Medulla oblongata (tissue), 1 donor: ENCODE measurements at regions not wholly inside any gene's neighbourhood (a gene's known extent, or its start where the extent isn't known, plus 50 kb on each side); places are given as distances from the start of the nearest gene placed in this dataset.
A peak's percentile ranks its signal among the peaks of the same experiment; 100 is the strongest.
"Not testable (repeated sequence)": the region's sequence is repeated elsewhere in the genome, so short reads cannot be mapped to it uniquely, and the experiment has no call there.

Experiments used
- DNase-seq: peaks from one replicate; pipeline ENCODE4 v3.0.0-alpha.2; 2015; ENCODE audit errors: extremely low spot score

DNA sequence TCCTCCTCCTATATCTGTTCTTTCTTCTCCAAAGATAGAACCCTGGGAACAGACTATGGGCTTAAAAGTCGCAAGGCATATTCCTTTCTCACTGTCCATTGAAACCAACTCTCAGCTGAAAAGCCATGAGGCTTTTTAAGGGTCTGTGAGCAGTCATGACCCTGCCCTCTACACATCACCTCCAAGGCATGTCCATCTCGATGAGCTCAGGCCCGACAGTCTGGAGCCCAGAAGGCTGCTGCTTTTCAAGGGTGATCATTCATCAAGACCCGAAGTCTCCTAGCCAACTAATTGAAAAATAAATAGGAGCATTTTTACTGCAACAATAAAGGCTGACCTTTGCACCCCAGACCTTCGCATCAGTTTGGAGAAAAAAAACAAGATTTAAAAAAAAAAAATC is 378.8 kb upstream of the NRSN1 start:
- DNase-seq = no peak

- DNase-seq = no peak
These were observed 373.6 kb upstream of the NRSN1 start for GRCh38 chr6:23752414-23752813.

DNA sequence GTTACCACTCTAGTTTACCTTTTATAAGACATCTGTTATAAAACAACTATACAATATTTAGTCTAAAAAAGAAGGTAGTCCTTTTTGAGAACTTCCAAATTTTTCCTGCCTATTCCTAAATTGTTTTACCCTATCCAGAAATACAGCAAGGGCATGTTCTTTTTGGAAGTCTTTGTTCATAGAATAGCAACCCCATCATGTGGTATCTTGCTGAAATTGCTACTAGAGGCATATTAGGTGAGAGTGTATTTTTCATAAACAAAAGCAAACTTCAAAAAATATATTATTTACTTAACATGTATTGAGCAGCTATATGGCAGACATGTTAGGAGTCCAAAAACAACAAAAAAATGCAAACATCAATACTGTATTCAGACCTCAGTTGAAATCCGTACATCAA is 371.8 kb upstream of the NRSN1 start:
- no peak for DNase-seq

DNA sequence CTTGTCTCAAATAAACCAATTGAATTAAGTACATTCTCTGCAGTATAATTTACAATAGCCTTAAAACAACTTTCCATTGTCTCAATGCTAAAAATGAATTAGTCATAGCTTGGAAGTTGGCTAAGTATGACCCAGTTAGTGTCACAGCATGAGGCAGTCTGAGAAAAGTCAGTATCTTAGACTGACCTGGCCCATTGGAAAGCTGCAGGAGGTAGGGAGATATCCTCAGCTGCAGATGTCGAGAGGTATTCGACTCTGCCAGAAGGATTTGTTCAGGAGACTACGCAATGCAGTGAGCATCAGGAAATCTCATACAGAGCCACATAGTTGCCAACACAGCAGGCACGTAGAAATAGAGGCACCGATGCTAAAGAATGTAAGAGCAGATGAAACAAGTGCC is 350.9 kb upstream of the NRSN1 start:
- DNase-seq = no peak

DNA sequence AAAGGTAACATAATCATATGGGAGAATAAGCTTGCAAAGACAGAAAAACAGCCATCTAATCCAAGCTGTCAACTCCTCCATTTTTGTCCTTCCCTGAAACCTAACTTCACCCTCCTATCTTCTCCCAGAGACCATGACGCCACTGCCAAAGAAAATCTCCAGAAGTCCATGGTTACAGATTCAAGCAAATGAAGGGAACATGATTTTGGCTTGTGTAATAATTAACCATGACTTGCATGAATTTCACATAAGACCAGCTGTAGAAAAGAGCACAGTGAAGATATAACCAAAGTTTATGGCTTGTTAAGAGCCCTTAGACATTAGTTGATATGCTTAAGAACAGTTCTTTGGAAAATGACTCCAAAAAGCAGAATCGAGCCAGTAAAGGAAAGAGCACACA is 342.1 kb upstream of the NRSN1 start:
- no peak for DNase-seq

GRCh38 chr6:23784301-23784919 is 341.6 kb upstream of the NRSN1 start:
- no peak for DNase-seq

GRCh38 chr6:23790756-23791155 is 335.3 kb upstream of the NRSN1 start:
- DNase-seq = no peak

GRCh38 chr6:23797041-23797440 is 329.0 kb upstream of the NRSN1 start:
- no peak for DNase-seq

- DNase-seq = not testable (repeated sequence)
These were observed 321.7 kb upstream of the NRSN1 start for GRCh38 chr6:23804289-23804688.

DNA sequence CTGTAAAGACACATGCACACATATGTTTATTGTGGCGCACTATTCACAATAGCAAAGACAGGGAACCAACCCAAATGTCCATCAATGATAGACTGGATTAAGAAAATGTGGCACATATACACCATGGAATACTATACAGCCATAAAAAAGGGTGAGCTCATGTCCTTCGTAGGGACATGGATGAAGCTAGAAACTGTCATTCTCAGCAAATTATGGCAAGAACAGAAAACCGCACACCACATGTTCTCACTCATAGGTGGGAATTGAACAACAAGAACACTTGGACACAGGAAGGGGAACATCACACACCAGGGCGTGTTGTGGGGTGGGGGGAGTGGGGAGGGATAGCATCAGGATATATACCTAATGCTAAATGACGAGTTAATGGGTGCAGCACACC is 304.9 kb upstream of the NRSN1 start:
- not testable (repeated sequence) for DNase-seq

DNA sequence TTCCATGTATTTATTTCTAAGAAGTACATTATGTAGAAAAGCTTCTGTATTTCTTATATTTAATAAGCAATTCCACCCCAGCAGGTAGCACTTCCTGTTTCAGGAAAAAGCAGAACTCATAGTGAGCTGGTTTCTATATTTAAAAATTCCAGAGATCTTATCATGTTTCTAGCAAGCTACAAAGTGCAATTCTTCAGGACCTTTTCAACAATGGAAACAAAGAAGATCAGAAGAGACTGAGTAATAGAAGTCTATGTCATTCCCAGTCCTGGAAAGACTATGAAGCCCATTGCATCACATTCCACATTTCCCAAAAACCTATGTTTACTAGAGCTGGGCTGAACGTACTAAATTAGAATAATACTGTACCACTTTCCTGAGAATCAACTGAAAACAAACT is 302.6 kb upstream of the NRSN1 start:
- DNase-seq = no peak

DNA sequence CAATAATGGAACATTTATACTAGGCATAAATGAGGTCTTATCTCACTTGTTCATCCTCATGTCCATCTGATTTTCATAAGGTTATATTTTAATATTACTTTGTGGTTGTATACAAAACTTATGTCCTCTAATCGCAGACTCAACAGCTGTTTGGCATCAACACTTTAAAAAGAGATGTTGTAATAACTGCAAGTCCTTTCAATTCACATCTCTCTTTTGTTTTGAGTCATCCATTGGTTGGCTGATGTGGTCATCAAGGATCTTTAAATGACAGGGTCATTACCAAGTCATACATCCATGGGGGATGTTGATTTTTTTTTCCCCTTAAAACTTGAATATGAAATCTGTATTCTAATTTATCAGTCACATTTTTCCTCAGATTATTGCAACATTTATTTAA is 299.4 kb upstream of the NRSN1 start:
- no peak for DNase-seq

- DNase-seq = no peak
These were observed 297.2 kb upstream of the NRSN1 start for GRCh38 chr6:23828861-23829260.

DNA sequence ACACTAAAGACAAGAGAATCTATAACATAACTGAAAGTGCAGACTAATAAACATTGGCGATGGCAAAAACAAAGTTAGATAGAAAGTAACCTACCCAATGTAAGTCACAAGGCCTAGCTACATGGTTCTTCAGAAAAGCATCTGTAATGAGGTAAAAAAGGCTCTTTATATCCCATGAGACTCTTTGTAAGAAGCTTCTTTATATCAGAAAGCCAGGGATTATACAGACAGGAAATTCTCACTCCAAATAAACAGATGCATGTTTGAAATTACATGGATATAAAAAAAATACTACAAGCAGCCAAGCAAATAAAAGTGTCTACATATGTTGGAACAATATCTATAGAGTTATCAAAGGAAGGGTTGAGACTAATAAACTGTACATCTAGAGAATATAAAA is 284.9 kb upstream of the NRSN1 start:
- no peak for DNase-seq

GRCh38 chr6:23842760-23843159 is 283.3 kb upstream of the NRSN1 start:
- DNase-seq = no peak

DNA sequence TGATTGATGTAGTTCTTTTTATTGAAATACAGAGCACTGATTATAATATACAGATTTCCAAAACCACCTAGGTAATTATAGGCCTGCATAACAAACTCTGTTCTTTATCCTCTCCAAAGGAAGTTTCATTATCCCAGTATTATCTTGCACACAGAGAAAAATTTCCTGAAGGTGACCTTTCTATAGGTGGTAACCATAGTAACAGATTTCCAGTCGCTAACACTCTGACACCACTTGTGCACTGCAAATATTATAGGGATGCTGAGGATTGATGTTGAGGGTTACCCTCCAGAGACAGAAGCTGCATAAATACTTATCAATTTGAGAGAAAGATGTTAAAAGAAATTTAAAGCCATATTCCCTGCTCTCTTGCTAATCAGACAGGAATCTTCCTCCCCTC is 274.5 kb upstream of the NRSN1 start:
- no peak for DNase-seq

DNA sequence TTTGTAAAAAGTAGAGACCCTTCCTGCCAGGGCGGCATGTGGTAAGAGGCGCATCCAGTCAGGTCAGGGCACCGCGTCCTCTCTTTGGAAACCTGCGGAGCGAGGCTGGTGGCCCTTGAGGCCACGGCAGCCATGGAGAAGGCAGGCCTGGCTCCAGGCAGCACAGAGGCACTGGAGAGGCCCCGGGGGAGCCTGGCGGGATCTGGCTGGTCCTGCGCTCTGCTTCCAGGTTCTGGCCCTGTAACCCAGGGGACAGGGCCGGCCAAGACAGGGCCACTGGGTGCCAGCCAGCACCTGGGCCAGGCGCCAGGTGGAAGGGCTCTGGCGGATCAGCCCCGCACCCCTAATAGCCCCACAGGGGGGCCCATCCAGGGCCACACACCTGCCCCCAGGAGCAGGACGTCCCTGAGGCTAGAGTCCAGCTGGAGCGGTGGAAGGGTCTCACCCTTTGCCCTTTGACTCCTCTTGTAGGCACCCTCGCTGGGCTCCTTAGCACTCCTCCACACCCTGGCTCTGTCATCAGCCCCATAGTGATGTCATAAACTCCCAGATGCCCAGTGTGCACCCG is 272.4 kb upstream of the NRSN1 start:
- DNase-seq = not testable (repeated sequence)

DNA sequence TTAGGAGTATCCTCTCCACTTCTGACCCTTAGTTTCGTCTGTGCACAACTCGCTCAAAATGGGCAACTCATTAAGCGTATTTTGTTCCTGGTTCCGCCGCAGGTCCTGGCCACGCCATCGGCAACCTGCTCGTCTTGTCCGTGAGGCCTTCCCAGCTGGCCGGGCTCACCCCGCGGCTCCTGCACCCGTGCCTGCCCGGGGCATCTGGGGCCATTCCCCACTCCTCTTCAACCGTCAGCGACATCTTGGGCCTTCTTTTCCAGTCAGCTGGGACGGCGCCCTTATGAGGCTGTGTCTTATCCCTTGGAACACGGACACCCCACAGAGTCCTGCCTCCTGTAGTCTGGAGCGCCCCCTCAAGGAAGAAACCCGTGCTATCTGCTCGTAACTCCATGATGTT is 271.9 kb upstream of the NRSN1 start:
- not testable (repeated sequence) for DNase-seq

DNA sequence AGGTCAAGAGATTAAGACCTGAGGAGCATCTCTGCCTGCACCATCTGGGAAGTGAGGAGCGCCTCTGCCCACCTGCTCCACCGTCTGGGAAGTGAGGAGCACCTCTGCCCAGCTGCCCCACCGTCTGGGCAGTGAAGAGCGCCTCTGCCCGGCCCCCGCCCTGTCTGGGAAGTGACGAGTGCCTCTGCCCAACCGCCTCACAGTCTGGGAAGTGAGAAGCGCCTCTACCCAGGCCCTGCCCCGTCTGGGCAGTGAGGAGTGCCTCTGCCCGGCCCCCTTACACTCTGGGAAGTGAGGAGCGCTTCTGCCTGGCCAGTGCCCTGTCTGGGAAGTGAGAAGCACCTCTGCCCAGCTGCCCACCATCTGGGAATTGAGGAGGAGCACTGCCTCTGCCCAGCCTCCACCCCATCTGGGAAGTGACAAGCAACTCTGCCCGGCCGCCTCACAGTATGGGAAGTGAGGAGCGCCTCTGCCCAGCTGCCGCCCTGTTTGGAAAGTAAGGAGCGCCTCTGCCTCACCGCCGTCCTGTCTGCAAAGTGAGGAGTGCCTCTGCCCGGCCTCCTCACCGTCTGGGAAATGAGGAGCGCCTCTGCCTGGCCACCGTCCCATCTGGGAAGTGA is 270.4 kb upstream of the NRSN1 start:
- no peak for DNase-seq

DNA sequence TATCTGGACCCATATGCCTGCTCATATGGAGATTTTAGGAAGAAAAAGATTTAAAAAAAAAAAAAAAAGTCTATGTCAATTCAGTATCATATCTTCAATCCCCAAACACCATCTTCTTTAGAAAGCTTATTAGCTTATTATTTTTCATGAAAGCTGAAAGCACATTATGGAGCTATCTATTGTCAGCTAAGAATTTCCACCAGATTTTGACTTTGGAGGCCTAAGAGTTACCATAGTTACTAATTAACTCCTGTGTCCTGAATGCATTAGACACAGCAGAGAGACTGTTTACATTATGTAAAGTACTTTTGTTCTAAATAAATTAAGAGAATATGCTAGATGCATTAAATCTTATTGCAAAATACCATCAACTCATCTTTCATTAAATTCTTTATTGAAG is 255.5 kb upstream of the NRSN1 start:
- DNase-seq = no peak

GRCh38 chr6:23873161-23873560 is 252.9 kb upstream of the NRSN1 start:
- no peak for DNase-seq

GRCh38 chr6:23875006-23875405 is 251.0 kb upstream of the NRSN1 start:
- DNase-seq = peak; percentile 6

DNA sequence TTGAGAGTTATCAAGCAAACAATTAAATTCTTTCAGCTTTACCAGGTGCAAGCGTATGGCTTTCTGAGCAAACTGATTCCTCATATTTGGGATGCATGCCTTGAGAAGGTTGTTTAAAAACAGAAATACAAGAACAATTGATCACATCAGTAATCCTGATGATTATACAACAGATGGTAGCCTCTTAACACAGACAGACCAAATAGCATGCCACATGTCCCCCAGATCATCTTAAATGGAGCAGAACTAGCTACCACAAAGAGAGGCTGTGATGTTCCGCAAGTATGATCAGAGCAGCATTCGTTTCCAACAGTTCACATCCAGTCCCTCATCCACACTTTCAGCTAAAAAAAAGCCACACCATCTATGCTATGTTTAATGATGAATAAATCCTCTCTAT is 246.2 kb upstream of the NRSN1 start:
- no peak for DNase-seq
